Activated B cell treated with CpG ODN at 0.5 μM for 24 hours (primary cell): ENCODE measurements at regions not wholly inside any gene's neighbourhood (a gene's known extent, or its start where the extent isn't known, plus 50 kb on each side); places are given as distances from the start of the nearest gene placed in this dataset.

Experiments used
- ATAC-seq: fragments of 200-7000 bp; cut with Tn5 transposase; one replicate; pipeline ENCODE4 v1.10.0; 2021; ENCODE audit warnings: low read depth, mild to moderate bottlenecking, moderate library complexity
- CTCF ChIA-PET: fragments of 350-600 bp; sonication (Branson Sonifier 250); formaldehyde crosslinking; loops from one replicate; lab custom pipeline; 2021; ENCODE audit warnings: antibody characterized with exemption; lab: Charles Lee
- POLR2A ChIA-PET: fragments of 350-600 bp; sonication (Branson Sonifier 250); formaldehyde crosslinking; loops from one replicate; lab custom pipeline; 2021; ENCODE audit warnings: antibody characterized with exemption; lab: Charles Lee
- DNase-seq: peaks from one replicate; pipeline ENCODE4 v3.0.0; 2022
- H3K27ac Mint-ChIP-seq: one replicate; pipeline ENCODE4 v1.8.0; 2020; ENCODE audit warnings: mixed read lengths
- H3K27me3 Mint-ChIP-seq: one replicate; pipeline ENCODE4 v1.8.0; 2021; ENCODE audit warnings: mixed read lengths
- H3K36me3 Mint-ChIP-seq: one replicate; pipeline ENCODE4 v1.8.0; 2021; ENCODE audit warnings: low read depth, mixed read lengths
- H3K4me1 Mint-ChIP-seq: one replicate; pipeline ENCODE4 v1.8.0; 2021; ENCODE audit warnings: mixed read lengths
- H3K4me3 Mint-ChIP-seq: one replicate; pipeline ENCODE4 v1.8.0; 2020; ENCODE audit warnings: mild to moderate bottlenecking, mixed read lengths
- H3K9me3 Mint-ChIP-seq: one replicate; pipeline ENCODE4 v1.8.0; 2020; ENCODE audit warnings: mixed read lengths
- CTCF ChIP-seq: fragments of 200-600 bp; IDR thresholded peaks from one replicate; pipeline ENCODE4 v1.8.0; 2022; ENCODE audit warnings: antibody characterized with exemption, mild to moderate bottlenecking
- intact Hi-C: fragments of 100-400 bp; cut with micrococcal nuclease; formaldehyde crosslinking; loops from one replicate; pipeline ENCODE4 v1.15.1; 2024

- ChIA-PET CTCF (no interaction called here), POLR2A (no interaction called here)
- no peak for TF ChIP-seq CTCF
- H3K4me1 Mint-ChIP-seq: no peaks in the 10 kb centered on the region
- no peaks in the 10 kb centered on the region for H3K36me3 Mint-ChIP-seq
- DNase-seq: no peak
- H3K27me3 Mint-ChIP-seq: no peaks in the 10 kb centered on the region
- no peak overlapping the region for H3K4me3 Mint-ChIP-seq
- no peaks in the 10 kb centered on the region for H3K9me3 Mint-ChIP-seq
- intact Hi-C loops: no loop called here
- no peak overlapping the region for H3K27ac Mint-ChIP-seq
- ATAC-seq: no peak
Measured at GRCh38 chr5:57900381-57900944, 417.9 kb upstream of the ACTBL2 start.

GRCh38 chr5:57896576-57896975, 414.0 kb upstream of the ACTBL2 start:
- POLR2A ChIA-PET: no interaction called here
- no peak for TF ChIP-seq CTCF
- intact Hi-C loops: no loop called here
- CTCF ChIA-PET: interaction anchor here (1.1 kb wide), 1 partner anchor 9 kb away, joined by 4 read pairs; no protein-coding TSS in a partner anchor
- Mint-ChIP-seq H3K36me3 (no peaks in the 10 kb centered on the region), H3K9me3 (no peaks in the 10 kb centered on the region), H3K4me3 (no peak overlapping the region), H3K27me3 (no peaks in the 10 kb centered on the region), H3K4me1 (no peaks in the 10 kb centered on the region), H3K27ac (no peak overlapping the region)
- DNase-seq (no peak), ATAC-seq (no peak)

GRCh38 chr5:57895766-57896165, 413.2 kb upstream of the ACTBL2 start:
- ChIA-PET POLR2A (no interaction called here), CTCF (interaction anchor here (1.1 kb wide), 1 partner anchor 8 kb away, joined by 4 read pairs; no protein-coding TSS in a partner anchor)
- intact Hi-C loops: no loop called here
- Mint-ChIP-seq H3K9me3 (no peaks in the 10 kb centered on the region), H3K27me3 (no peaks in the 10 kb centered on the region), H3K27ac (no peak overlapping the region), H3K4me1 (no peaks in the 10 kb centered on the region), H3K4me3 (no peak overlapping the region), H3K36me3 (no peaks in the 10 kb centered on the region)
- no peak for TF ChIP-seq CTCF
- no peak for ATAC-seq
- DNase-seq: no peak

GRCh38 chr5:57893926-57894325, 411.3 kb upstream of the ACTBL2 start:
- ATAC-seq (no peak), DNase-seq (no peak)
- no peak overlapping the region for H3K27ac Mint-ChIP-seq
- ChIA-PET POLR2A (no interaction called here), CTCF (no interaction called here)
- no peaks in the 10 kb centered on the region for H3K27me3 Mint-ChIP-seq
- no peaks in the 10 kb centered on the region for H3K4me1 Mint-ChIP-seq
- intact Hi-C loops: no loop called here
- no peaks in the 10 kb centered on the region for H3K36me3 Mint-ChIP-seq
- H3K9me3 Mint-ChIP-seq: no peaks in the 10 kb centered on the region
- no peak overlapping the region for H3K4me3 Mint-ChIP-seq
- no peak for TF ChIP-seq CTCF

GRCh38 chr5:57891443-57891842, 408.8 kb upstream of the ACTBL2 start:
- TF ChIP-seq CTCF: no peak
- Mint-ChIP-seq H3K4me1 (no peaks in the 10 kb centered on the region), H3K9me3 (no peaks in the 10 kb centered on the region), H3K4me3 (no peak overlapping the region), H3K27ac (no peak overlapping the region), H3K27me3 (no peaks in the 10 kb centered on the region), H3K36me3 (no peaks in the 10 kb centered on the region)
- DNase-seq (no peak), ATAC-seq (no peak)
- intact Hi-C loops: no loop called here
- POLR2A ChIA-PET: no interaction called here
- CTCF ChIA-PET: no interaction called here
